K562 (cell line): ENCODE measurements at regions not wholly inside any gene's neighbourhood (a gene's known extent, or its start where the extent isn't known, plus 50 kb on each side); places are given as distances from the start of the nearest gene placed in this dataset.

Experiments used
- MAFF ChIP-seq: IDR thresholded peaks from 2 replicates; pipeline ENCODE4 v1.6.1; 2012; ENCODE audit warnings: low read length, improper control_type of control experiment
- NCOA6 ChIP-seq: fragments of 450-650 bp; IDR thresholded peaks from 2 replicates; pipeline ENCODE4 v1.6.1; 2017; ENCODE audit warnings: mild to moderate bottlenecking
- POLR2G ChIP-seq: fragments of 200-400 bp; formaldehyde crosslinking; IDR thresholded peaks from 2 replicates; pipeline ENCODE4 v1.6.1; 2017; ENCODE audit warnings: low read depth, mild to moderate bottlenecking, antibody characterized with exemption, low read length, moderate library complexity
- RBM25 ChIP-seq: fragments of 200-400 bp; formaldehyde crosslinking; IDR thresholded peaks from 2 replicates; pipeline ENCODE4 v1.6.1; 2018; ENCODE audit warnings: low read length, low read depth, moderate library complexity; ENCODE audit not compliant: severe bottlenecking
- SRSF1 ChIP-seq: fragments of 200-400 bp; formaldehyde crosslinking; IDR thresholded peaks from 2 replicates; pipeline ENCODE4 v1.6.1; 2017; ENCODE audit warnings: mild to moderate bottlenecking, low read depth, low read length, moderate library complexity
- SRSF3 ChIP-seq: fragments of 200-400 bp; formaldehyde crosslinking; IDR thresholded peaks from 2 replicates; pipeline ENCODE4 v1.6.1; 2016; ENCODE audit warnings: mild to moderate bottlenecking, low read length, moderate library complexity; ENCODE audit not compliant: insufficient read depth
- TAF9B ChIP-seq: fragments of 450-650 bp; IDR thresholded peaks from 2 replicates; pipeline ENCODE4 v1.6.1; 2018; ENCODE audit warnings: mild to moderate bottlenecking; ENCODE audit not compliant: partially characterized antibody
- TRIM28 ChIP-seq: fragments of 450-650 bp; IDR thresholded peaks from 2 replicates; pipeline ENCODE4 v1.6.1; 2017
- XRCC4 ChIP-seq: IDR thresholded peaks from one replicate; pipeline ENCODE4 v1.6.1; 2011; ENCODE audit not compliant: insufficient read depth, insufficient read length; ENCODE audit errors: extremely low read depth
- ZEB2 ChIP-seq: fragments of 450-650 bp; IDR thresholded peaks from 2 replicates; pipeline ENCODE4 v1.6.1; 2016
- ZKSCAN1 ChIP-seq: fragments of 150-350 bp; IDR thresholded peaks from 2 replicates; pipeline ENCODE4 v1.6.1; 2016; ENCODE audit warnings: low read depth, low read length
- ZNF436 ChIP-seq: fragments of 250-450, 450-650 bp; sonication (Bioruptor Pico); formaldehyde crosslinking; IDR thresholded peaks from 2 replicates; pipeline ENCODE4 v1.7.0; 2020; ENCODE audit warnings: mild to moderate bottlenecking
- ZNF76 ChIP-seq: fragments of 250-450 bp; sonication (Bioruptor Pico); IDR thresholded peaks from 2 replicates; pipeline ENCODE4 v1.4.0; 2020; ENCODE audit warnings: mild to moderate bottlenecking, moderate library complexity, borderline replicate concordance
- TF ChIP-seq, protein P1 (sequence below): sonication (generic); formaldehyde crosslinking; IDR thresholded peaks from 2 replicates; pipeline ENCODE4 v1.8.0; 2022; ENCODE audit warnings: missing genetic modification reagents, mild to moderate bottlenecking, borderline replicate concordance
- TF ChIP-seq, protein P2 (sequence below): fragments of 250-450 bp; sonication (Bioruptor Pico); IDR thresholded peaks from 2 replicates; pipeline ENCODE4 v1.5.0; 2020; ENCODE audit warnings: mild to moderate bottlenecking
- TF ChIP-seq, protein P3 (sequence below): fragments of 250-450 bp; sonication (Bioruptor Pico); IDR thresholded peaks from 2 replicates; pipeline ENCODE4 v1.5.0; 2021; ENCODE audit warnings: mild to moderate bottlenecking, moderate library complexity
- TF ChIP-seq, protein P4 (sequence below): sonication (generic); formaldehyde crosslinking; IDR thresholded peaks from 2 replicates; pipeline ENCODE4 v1.5.0; 2020; ENCODE audit warnings: missing genetic modification reagents
- TF ChIP-seq, protein P5 (sequence below): fragments of 450-650 bp; IDR thresholded peaks from 2 replicates; pipeline ENCODE4 v1.6.1; 2014; ENCODE audit warnings: low read depth, mild to moderate bottlenecking, moderate library complexity, borderline replicate concordance

DNA sequence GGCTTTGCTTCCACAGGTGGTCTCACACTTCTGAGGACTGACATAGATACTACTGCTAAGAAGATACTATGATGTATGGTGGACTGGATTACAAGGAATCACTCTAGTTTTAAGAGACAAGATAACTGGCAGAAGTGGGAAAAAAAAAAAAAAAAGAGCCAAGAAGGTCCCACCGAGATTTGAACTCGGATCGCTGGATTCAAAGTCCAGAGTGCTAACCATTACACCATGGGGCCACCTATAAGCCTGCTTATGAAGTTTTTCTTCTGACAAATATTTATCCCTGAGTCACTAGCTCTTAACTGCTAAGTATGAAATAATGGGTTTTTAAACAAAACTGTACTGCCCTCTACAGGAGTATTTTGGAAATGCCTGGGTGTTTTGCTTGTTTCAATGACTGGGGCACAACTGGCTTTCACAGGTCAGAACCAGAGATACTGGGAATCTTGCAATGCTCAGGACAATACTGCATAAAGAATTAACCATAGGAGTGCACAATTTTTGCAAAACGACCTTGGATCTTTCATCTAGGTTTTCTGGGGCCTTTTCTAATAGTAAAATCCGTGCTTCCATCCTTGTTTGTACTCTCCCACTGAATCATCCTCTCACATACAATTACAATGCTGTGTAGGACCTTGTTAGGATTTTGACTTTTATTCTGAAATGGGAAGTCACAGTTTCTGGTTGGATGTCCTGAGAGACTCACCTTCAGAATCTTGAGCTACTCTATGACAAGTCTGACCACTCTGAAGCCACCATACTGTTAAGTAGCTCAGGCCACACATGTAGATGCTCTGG lies 116.3 kb downstream of the OR2B2 start (continued):
- TF ChIP-seq, protein P1, sequence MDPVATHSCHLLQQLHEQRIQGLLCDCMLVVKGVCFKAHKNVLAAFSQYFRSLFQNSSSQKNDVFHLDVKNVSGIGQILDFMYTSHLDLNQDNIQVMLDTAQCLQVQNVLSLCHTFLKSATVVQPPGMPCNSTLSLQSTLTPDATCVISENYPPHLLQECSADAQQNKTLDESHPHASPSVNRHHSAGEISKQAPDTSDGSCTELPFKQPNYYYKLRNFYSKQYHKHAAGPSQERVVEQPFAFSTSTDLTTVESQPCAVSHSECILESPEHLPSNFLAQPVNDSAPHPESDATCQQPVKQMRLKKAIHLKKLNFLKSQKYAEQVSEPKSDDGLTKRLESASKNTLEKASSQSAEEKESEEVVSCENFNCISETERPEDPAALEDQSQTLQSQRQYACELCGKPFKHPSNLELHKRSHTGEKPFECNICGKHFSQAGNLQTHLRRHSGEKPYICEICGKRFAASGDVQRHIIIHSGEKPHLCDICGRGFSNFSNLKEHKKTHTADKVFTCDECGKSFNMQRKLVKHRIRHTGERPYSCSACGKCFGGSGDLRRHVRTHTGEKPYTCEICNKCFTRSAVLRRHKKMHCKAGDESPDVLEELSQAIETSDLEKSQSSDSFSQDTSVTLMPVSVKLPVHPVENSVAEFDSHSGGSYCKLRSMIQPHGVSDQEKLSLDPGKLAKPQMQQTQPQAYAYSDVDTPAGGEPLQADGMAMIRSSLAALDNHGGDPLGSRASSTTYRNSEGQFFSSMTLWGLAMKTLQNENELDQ: no peak
- TF ChIP-seq XRCC4 (no peak), ZNF76 (no peak), SRSF1 (no peak), MAFF (peak; percentile 79), RBM25 (peak; percentile 37), TRIM28 (no peak), NCOA6 (no peak), ZEB2 (no peak; the same call in 1 of the 2 replicates), ZNF436 (CRISPR knock-in tag) (no peak), TAF9B (no peak), ZKSCAN1 (no peak), SRSF3 (no peak), POLR2G (no peak)
- TF ChIP-seq, protein P2, sequence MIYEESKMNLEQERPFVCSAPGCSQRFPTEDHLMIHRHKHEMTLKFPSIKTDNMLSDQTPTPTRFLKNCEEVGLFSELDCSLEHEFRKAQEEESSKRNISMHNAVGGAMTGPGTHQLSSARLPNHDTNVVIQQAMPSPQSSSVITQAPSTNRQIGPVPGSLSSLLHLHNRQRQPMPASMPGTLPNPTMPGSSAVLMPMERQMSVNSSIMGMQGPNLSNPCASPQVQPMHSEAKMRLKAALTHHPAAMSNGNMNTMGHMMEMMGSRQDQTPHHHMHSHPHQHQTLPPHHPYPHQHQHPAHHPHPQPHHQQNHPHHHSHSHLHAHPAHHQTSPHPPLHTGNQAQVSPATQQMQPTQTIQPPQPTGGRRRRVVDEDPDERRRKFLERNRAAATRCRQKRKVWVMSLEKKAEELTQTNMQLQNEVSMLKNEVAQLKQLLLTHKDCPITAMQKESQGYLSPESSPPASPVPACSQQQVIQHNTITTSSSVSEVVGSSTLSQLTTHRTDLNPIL (CRISPR knock-in tag): no peak
- TF ChIP-seq, protein P3, sequence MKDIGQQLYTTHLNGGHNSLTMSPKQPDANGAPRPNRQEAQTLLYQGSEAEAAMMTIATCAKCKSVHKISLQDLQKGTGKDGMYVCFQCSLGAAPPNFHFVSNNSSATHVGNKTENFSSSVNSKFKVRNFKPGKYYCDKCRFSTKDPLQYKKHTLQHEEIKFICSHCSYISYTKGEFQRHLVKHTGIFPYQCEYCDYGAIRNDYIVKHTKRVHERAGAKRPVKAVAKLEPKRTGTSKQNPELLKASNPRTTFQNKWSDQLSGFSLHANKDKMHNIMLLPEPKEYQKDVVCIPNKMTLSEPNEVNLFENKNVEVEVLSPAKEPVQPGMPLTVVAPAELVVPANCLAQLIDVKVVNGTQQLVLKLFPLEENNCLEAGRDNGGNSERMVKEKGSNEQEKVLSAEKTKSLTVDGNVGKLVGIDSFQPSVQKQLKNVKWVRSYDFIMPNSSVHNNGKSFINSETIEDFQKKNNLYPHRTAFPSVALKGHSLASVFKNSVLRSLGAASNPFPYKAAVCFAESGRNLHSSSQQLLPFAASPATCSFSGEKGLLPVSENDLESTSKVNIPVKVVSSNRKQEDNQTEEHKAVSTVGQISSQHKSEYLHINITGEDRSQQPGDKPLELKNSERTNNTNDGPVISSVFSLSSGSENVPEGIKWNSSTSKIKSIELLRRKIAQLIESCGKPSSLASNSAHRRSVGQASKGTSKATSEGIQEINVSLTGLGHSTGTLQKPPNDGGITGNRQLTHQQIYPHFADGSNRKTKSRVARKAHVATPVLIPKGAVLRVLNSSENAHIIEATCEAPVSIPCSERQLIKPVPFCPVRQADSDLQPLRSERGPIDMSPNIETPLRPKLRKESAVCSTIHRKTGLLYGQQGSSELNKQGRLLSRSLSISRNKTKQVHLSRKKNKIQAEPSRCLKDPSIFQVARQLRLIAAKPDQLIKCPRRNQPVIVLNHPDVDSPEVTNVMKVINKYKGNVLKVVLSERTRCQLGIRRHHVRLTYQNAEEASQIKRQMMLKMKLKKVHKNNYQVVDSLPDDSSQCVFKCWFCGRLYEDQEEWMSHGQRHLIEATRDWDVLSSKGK: no peak
- TF ChIP-seq, protein P4, sequence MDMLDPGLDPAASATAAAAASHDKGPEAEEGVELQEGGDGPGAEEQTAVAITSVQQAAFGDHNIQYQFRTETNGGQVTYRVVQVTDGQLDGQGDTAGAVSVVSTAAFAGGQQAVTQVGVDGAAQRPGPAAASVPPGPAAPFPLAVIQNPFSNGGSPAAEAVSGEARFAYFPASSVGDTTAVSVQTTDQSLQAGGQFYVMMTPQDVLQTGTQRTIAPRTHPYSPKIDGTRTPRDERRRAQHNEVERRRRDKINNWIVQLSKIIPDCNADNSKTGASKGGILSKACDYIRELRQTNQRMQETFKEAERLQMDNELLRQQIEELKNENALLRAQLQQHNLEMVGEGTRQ (CRISPR knock-in tag): no peak
- TF ChIP-seq, protein P5, sequence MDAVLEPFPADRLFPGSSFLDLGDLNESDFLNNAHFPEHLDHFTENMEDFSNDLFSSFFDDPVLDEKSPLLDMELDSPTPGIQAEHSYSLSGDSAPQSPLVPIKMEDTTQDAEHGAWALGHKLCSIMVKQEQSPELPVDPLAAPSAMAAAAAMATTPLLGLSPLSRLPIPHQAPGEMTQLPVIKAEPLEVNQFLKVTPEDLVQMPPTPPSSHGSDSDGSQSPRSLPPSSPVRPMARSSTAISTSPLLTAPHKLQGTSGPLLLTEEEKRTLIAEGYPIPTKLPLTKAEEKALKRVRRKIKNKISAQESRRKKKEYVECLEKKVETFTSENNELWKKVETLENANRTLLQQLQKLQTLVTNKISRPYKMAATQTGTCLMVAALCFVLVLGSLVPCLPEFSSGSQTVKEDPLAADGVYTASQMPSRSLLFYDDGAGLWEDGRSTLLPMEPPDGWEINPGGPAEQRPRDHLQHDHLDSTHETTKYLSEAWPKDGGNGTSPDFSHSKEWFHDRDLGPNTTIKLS: no peak
